GM12878 (cell line): ENCODE measurements at regions not wholly inside any gene's neighbourhood (a gene's known extent, or its start where the extent isn't known, plus 50 kb on each side); places are given as distances from the start of the nearest gene placed in this dataset.

Experiments
- ATAC-seq: fragments of 200-7000 bp; cut with Tn5 transposase; 3 replicates; pipeline ENCODE4 v1.9.1; 2020; ENCODE audit warnings: mild to moderate bottlenecking, moderate library complexity
- BruUV-seq: library from RNA; stranded (reverse); fragments of 400-500 nt; replicated peaks from 2 replicates; lab custom pipeline; 2021; lab: Mats Ljungman, UMichigan
- CTCF ChIA-PET: fragments of 300-600 bp; sonication (Branson Sonifier 250); formaldehyde crosslinking; extraction: SDS; loops from one replicate; lab custom pipeline; 2021; ENCODE audit warnings: inconsistent platforms; lab: Yijun Ruan, JAX
- POLR2A ChIA-PET: fragments of 350-600 bp; formaldehyde crosslinking; extraction: SDS; loops from one replicate; lab custom pipeline; 2021; ENCODE audit warnings: inconsistent platforms; lab: Charles Lee
- RAD21 ChIA-PET: fragments of 300-600 bp; sonication (Branson Sonifier 250); formaldehyde crosslinking; loops from one replicate; lab custom pipeline; 2023; ENCODE audit warnings: antibody characterized with exemption; ENCODE audit not compliant: unreplicated experiment; lab: Charles Lee
- SMC1A ChIA-PET: fragments of 300-600 bp; sonication (Branson Sonifier 250); formaldehyde crosslinking; loops from one replicate; lab custom pipeline; 2023; ENCODE audit not compliant: unreplicated experiment, uncharacterized antibody; lab: Charles Lee
- DNase-seq: peaks from one replicate; pipeline ENCODE4 v3.0.0-alpha.2; 2011; ENCODE audit warnings: low read depth, low spot score
- FAIRE-seq: peaks from 3 replicates; lab custom pipeline; 2011; peaks lifted over from hg19 to GRCh38; lab: Jason Lieb, UNC
- H2AFZ ChIP-seq: 2 replicates; pipeline ENCODE4 v1.6.0; 2011; ENCODE audit warnings: low read depth, low read length, control low read depth; ENCODE audit not compliant: control insufficient read depth
- H3K27ac ChIP-seq: 2 replicates; pipeline ENCODE4 v1.5.1; 2011; ENCODE audit warnings: control low read depth; ENCODE audit not compliant: control insufficient read depth, insufficient read depth
- H3K27me3 ChIP-seq, 2 experiments: replicated peaks in 1 of 2; 2 replicates each; pipeline versions ENCODE4 v1.6.0 to v1.6.1; 2011; ENCODE audit warnings: low read length in 1 of 2; ENCODE audit not compliant: control insufficient read depth in 2 of 2, insufficient read depth in 2 of 2
- H3K36me3 ChIP-seq, 2 experiments: 2 replicates each; pipeline ENCODE4 v1.5.1; 2011; ENCODE audit warnings: low read length in 1 of 2; ENCODE audit not compliant: control insufficient read depth in 2 of 2, insufficient read depth in 2 of 2
- H3K4me1 ChIP-seq: 2 replicates; pipeline ENCODE4 v1.6.1; 2011; ENCODE audit warnings: mild to moderate bottlenecking, low read length, moderate library complexity, mixed read lengths; ENCODE audit not compliant: control insufficient read depth, insufficient read depth
- H3K4me2 ChIP-seq: 2 replicates; pipeline ENCODE4 v1.6.0; 2011; ENCODE audit warnings: control low read depth; ENCODE audit not compliant: control insufficient read depth, insufficient read depth
- H3K4me3 ChIP-seq: fragments of 200-600 bp; sonication (generic); 2 replicates; pipeline ENCODE4 v1.5.1; 2016
- H3K79me2 ChIP-seq: 2 replicates; pipeline ENCODE4 v1.6.0; 2011; ENCODE audit warnings: low read length; ENCODE audit not compliant: control insufficient read depth, insufficient read depth
- H3K9ac ChIP-seq: 2 replicates; pipeline ENCODE4 v1.8.0; 2011; ENCODE audit warnings: low read length, control low read depth, mixed read lengths; ENCODE audit not compliant: control insufficient read depth, insufficient read depth
- H3K9me3 ChIP-seq: replicated peaks from 3 replicates; pipeline ENCODE4 v1.5.1; 2011; ENCODE audit warnings: mild to moderate bottlenecking, low read length; ENCODE audit not compliant: control insufficient read depth, insufficient read depth
- H4K20me1 ChIP-seq: 2 replicates; pipeline ENCODE4 v1.6.0; 2011; ENCODE audit not compliant: control insufficient read depth, insufficient read depth
- BMI1 ChIP-seq: fragments of 450-650 bp; IDR thresholded peaks from 2 replicates; pipeline ENCODE4 v1.6.1; 2016; ENCODE audit warnings: mild to moderate bottlenecking, moderate library complexity, borderline replicate concordance
- CHD4 ChIP-seq: fragments of 200-600 bp; sonication (generic); IDR thresholded peaks from 2 replicates; pipeline ENCODE4 v1.6.1; 2016; ENCODE audit warnings: mild to moderate bottlenecking
- E4F1 ChIP-seq: fragments of 450-650 bp; IDR thresholded peaks from 2 replicates; pipeline ENCODE4 v1.6.1; 2018; ENCODE audit warnings: borderline replicate concordance, mild to moderate bottlenecking; ENCODE audit not compliant: partially characterized antibody
- KLF5 ChIP-seq: fragments of 450-650 bp; IDR thresholded peaks from 2 replicates; pipeline ENCODE4 v1.6.1; 2014; ENCODE audit warnings: mild to moderate bottlenecking; ENCODE audit not compliant: partially characterized antibody
- NFYA ChIP-seq: IDR thresholded peaks from 2 replicates; pipeline ENCODE4 v1.6.1; 2011; ENCODE audit warnings: low read depth, mild to moderate bottlenecking, low read length, improper control_type of control experiment, borderline replicate concordance
- PAX5 ChIP-seq: IDR thresholded peaks from 2 replicates; pipeline ENCODE4 v1.6.1; 2011; ENCODE audit warnings: low read depth, low read length, borderline replicate concordance
- RAD21 ChIP-seq: IDR thresholded peaks from 2 replicates; pipeline ENCODE4 v1.6.1; 2011; ENCODE audit warnings: mild to moderate bottlenecking, low read depth, low read length, moderate library complexity; ENCODE audit not compliant: insufficient read depth
- RUNX3 ChIP-seq: IDR thresholded peaks from 2 replicates; pipeline ENCODE4 v1.6.1; 2012; ENCODE audit warnings: low read length, inconsistent platforms
- SMARCA5 ChIP-seq: fragments of 450-650 bp; IDR thresholded peaks from 2 replicates; pipeline ENCODE4 v1.6.1; 2017; ENCODE audit warnings: mild to moderate bottlenecking
- TBL1XR1 ChIP-seq: IDR thresholded peaks from 2 replicates; pipeline ENCODE4 v1.6.1; 2012; ENCODE audit warnings: low read depth, low read length, improper control_type of control experiment
- TCF3 ChIP-seq: IDR thresholded peaks from 2 replicates; pipeline ENCODE4 v1.6.1; 2012; ENCODE audit warnings: low read depth, mild to moderate bottlenecking, low read length, borderline replicate concordance; ENCODE audit not compliant: insufficient read depth
- USF2 ChIP-seq: IDR thresholded peaks from 2 replicates; pipeline ENCODE4 v1.6.1; 2011; ENCODE audit warnings: low read depth, low read length, improper control_type of control experiment, borderline replicate concordance
- ZBTB40 ChIP-seq: fragments of 450-650 bp; IDR thresholded peaks from 2 replicates; pipeline ENCODE4 v1.6.1; 2016; ENCODE audit warnings: mild to moderate bottlenecking, moderate library complexity, borderline replicate concordance
- WGBS: methylation state at CpG from one replicate; pipeline ENCODE4 v1.1.6; 2016; ENCODE audit warnings: low lambda C conversion rate; ENCODE audit not compliant: insufficient replicate concordance, insufficient coverage; ENCODE audit errors: missing lambda C conversion rate; 5-methylcytosine and 5-hydroxymethylcytosine counted together
- in situ Hi-C: fragments of 300-500 bp; cut with MboI; formaldehyde crosslinking; loops from 9 replicates; pipeline ENCODE4 v1.14.3; 2018; ENCODE audit warnings: mixed read lengths
- intact Hi-C: fragments of 100-400 bp; cut with micrococcal nuclease; formaldehyde crosslinking; loops from one replicate; pipeline ENCODE4 v1.14.2; 2022; ENCODE audit not compliant: unreplicated experiment
- TF ChIP-seq, protein P1 (sequence below): fragments of 450-650 bp; IDR thresholded peaks from 2 replicates; pipeline ENCODE4 v1.6.1; 2017; ENCODE audit warnings: mild to moderate bottlenecking
- TF ChIP-seq, protein P2 (sequence below): fragments of 150-350 bp; IDR thresholded peaks from 2 replicates; pipeline ENCODE4 v1.6.1; 2014; ENCODE audit warnings: mild to moderate bottlenecking, low read depth, low read length

DNA sequence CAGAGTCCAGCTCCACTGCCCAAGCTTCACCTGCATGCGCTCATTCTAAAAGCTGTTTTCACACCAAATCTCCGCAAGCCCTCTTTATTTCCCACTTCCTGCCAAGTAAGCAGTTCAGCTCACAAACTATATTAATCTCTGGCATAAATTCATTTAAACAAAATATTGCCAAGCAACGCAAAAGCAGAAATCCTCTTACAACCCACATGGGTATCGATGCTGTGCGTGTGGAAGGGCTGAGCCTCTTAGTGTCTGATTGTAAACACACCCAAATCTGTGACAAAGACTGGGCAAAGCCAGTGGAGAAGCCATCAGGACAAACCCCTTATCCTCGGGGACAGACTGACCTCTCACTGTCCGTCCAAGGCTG is 124.3 kb upstream of the ATP2B2 start:
- ChIA-PET SMC1A (no interaction called here), RAD21 (no interaction called here), POLR2A (no interaction called here), CTCF (no interaction called here)
- H2AFZ ChIP-seq: no peak overlapping the region
- ATAC-seq (no peak), DNase-seq (no peak), FAIRE-seq (no peak)
- H3K27me3 ChIP-seq: no peaks in the 10 kb centered on the region; a peak in 1 of 4 replicates
- H3K79me2 ChIP-seq: no peaks in the 10 kb centered on the region
- no peak overlapping the region for H3K27ac ChIP-seq
- H3K9ac ChIP-seq: no peak overlapping the region
- H3K4me3 ChIP-seq: no peak overlapping the region
- no peaks in the 10 kb centered on the region for H4K20me1 ChIP-seq
- no TSS peak for BruUV-seq
- no peaks in the 10 kb centered on the region for H3K9me3 ChIP-seq
- WGBS: 51% methylated on average over 7 of the region's 7 CpGs
- no peak overlapping the region for H3K4me2 ChIP-seq
- in situ Hi-C loops (no loop called here), intact Hi-C loops (no loop called here)
- H3K36me3 ChIP-seq: no peaks in the 10 kb centered on the region
- H3K4me1 ChIP-seq: no peaks in the 10 kb centered on the region
- TF ChIP-seq SMARCA5 (no peak), RAD21 (no peak), ZBTB40 (no peak), KLF5 (no peak), TCF3 (no peak), BMI1 (no peak), TBL1XR1 (no peak), CHD4 (no peak), RUNX3 (no peak), NFYA (no peak), E4F1 (no peak), PAX5 (no peak), USF2 (no peak)
- TF ChIP-seq, protein P1, sequence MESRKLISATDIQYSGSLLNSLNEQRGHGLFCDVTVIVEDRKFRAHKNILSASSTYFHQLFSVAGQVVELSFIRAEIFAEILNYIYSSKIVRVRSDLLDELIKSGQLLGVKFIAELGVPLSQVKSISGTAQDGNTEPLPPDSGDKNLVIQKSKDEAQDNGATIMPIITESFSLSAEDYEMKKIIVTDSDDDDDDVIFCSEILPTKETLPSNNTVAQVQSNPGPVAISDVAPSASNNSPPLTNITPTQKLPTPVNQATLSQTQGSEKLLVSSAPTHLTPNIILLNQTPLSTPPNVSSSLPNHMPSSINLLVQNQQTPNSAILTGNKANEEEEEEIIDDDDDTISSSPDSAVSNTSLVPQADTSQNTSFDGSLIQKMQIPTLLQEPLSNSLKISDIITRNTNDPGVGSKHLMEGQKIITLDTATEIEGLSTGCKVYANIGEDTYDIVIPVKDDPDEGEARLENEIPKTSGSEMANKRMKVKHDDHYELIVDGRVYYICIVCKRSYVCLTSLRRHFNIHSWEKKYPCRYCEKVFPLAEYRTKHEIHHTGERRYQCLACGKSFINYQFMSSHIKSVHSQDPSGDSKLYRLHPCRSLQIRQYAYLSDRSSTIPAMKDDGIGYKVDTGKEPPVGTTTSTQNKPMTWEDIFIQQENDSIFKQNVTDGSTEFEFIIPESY: no peak
- TF ChIP-seq, protein P2, sequence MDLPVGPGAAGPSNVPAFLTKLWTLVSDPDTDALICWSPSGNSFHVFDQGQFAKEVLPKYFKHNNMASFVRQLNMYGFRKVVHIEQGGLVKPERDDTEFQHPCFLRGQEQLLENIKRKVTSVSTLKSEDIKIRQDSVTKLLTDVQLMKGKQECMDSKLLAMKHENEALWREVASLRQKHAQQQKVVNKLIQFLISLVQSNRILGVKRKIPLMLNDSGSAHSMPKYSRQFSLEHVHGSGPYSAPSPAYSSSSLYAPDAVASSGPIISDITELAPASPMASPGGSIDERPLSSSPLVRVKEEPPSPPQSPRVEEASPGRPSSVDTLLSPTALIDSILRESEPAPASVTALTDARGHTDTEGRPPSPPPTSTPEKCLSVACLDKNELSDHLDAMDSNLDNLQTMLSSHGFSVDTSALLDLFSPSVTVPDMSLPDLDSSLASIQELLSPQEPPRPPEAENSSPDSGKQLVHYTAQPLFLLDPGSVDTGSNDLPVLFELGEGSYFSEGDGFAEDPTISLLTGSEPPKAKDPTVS: no peak
